Daoy (cell line): ENCODE measurements at regions not wholly inside any gene's neighbourhood (a gene's known extent, or its start where the extent isn't known, plus 50 kb on each side); places are given as distances from the start of the nearest gene placed in this dataset.

Experiments used
- DNase-seq: peaks from one replicate; pipeline ENCODE4 v3.0.0-alpha.2; 2015; ENCODE audit warnings: low read depth

DNA sequence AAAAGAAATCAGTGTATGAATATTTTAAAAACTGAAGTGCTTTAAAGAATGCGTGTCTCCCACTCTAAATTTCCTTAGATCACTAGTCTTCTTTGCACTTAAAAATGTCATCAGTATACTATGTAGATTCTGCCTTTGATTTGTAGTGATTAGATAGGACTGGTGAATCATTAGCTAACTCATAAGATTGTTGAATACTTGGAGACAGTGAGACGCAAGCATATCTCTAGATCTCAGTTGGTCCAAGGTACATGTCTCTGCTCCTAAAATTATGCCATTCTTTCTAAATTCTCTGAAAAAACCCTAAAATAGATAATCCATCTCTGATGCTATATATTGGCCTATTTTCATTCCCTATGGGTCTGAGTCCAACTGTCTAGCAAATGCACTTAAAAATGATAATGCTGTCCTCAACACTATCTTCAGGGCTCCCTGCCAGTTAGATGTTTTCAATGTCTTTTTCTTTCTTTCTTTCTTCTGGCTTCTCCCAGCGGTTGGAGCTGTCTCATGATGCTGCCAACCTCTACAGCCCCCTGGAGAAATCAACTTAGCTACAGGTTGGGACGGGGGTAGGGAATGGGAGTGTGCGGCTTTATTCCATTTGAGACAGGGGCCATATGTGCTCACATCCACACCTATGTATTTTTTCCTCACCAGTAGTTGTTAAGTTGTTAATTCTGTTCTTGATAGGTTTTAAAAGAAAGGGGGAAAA, 301.0 kb downstream of the NDFIP2 start:
- no peak for DNase-seq

DNA sequence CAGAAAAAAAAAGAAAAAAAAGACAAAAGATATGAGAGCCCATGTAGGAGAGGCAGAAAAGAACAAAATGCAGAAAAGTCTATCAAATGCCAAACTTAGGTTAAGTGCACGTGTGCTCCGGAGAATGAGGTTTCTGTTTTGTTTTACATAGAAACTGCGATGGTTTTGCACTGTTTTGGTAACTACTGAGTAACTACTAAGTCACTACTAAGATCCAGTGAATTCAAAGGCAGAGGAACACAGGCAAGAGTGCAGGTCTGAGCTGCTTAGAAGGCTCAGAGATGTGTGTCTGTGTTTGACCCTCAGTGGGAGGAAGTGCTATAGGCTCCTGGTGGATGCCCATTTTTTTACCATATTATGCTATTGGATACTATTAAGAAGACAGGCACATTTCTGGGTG, 299.3 kb downstream of the NDFIP2 start:
- DNase-seq: no peak

- no peak for DNase-seq
Measured at GRCh38 chr13:79779761-79780160, 298.8 kb downstream of the NDFIP2 start.

DNA sequence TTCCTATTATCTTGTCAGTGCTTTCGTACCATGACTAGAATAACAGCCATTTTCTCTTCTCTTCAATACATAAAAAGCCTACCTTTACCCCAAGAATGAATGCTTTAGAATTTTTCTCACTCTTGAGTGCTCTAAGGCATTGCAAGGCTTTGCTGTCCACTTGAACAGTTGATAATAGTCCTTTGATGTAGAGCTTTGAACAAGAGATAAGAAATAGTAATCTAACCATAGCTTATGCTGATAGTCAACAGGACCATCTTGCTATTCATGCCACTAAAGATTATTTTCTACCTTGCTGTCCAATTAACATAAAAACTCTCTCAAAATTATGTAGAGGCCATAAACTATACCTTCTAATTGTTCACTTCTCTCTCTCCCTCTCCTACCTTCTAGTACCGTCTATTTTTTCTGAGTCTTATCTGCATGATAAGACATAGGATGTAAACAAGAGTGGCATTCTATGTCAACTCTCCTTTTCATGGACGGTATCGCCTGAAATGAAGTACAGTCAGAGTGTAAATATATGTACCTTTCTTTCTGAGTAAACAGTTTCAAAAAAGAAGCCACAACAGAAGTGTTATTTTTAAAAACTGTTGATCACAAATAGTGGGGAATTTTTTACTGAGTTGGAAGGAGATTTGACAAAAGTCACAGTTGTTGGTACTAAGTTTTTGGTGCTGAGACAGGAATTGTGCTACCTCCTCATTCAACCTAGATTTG, 297.9 kb downstream of the NDFIP2 start:
- no peak for DNase-seq

DNA sequence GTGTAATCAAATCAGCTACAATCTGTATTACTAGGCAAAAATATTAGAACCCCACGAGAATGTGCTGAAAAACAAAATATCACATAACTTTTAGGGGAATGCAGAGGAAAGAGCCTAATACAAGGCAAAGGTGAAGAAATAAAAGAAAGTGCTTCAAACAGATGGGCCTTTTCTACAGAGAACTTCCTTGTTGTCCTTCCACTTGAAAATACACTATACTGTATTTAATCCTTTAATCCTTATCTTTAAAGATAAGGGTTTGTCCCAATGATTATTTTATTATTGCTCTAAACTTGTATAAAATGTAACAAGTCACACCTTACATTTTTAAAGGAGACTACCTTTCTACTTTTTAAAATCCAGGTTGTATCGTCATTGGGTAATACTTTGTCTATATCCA, 296.5 kb downstream of the NDFIP2 start:
- DNase-seq: no peak

DNA sequence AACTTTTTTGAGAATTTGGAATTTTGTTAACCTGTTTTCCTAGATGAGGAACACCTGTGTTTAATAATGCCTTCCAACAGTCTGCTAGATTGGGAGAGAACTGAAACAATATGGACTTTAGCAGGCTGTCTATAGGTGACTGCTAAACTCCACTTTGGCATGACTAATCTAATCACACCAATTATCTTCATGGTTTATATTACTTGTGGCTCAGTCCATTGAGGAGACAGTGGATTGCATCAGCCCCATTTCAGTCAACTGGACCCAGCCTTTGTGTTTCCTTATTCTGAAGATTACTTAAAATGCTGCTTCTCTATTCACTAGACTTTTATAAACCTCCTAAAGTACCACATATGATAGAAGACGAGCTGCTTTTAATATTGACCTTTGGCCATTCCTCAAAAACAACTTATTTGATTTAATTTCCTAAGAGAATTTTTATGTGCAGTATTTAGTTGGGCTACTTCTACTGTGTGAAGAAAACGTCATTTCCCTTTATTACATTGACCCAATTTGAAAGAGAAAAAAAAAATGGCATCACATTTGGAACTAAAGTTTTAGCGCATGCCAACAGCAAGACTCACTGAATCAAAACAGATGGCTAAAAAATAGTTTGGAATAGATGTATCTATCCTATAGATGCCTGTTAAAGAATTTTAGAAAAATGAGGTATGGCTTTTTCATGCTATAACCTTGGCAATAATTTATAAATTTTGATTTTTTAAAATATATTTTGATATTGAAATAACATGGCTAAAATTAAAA, 295.8 kb downstream of the NDFIP2 start:
- DNase-seq: peak; percentile 58

DNA sequence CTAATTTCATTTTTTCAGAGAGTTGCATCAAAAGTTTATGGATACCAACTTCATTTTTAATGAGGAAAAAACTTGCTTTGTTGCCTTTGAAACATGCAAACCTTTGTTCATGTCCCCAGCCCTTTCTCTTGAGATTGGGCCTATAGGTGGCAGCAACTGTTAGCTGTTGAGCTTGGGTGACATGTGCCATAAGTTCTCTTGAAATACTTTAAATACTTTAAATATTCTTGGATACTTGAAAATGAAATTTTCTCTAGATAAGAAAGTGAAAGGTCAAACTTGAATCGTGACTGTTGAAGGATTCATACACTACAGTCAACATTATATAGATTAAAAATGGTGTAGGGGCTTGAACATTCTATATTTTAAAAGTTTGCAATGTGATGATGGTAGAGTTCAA, 294.9 kb downstream of the NDFIP2 start:
- DNase-seq: peak; percentile 56

DNA sequence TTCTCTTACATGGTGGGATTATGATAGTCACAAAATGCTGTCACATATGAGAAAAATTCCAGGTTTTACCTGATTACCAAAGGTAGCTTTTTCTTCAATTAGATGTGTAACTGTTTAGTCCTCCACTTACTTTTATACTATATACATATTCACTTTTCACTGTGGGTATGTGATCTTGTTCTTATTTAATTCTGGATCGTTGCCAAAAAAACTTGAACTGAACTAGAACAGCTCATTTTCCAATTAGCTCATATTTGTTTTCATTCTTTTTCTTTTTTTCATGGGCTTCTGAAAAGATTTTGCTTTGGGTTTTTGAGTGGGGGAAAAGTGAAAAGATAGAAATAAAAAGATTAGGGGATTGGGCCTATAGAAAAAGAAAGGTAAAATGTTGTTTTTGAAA, 291.9 kb downstream of the NDFIP2 start:
- no peak for DNase-seq

GRCh38 chr13:79771493-79771892, 290.5 kb downstream of the NDFIP2 start:
- DNase-seq: no peak

GRCh38 chr13:79770056-79770455, 289.1 kb downstream of the NDFIP2 start:
- no peak for DNase-seq

DNA sequence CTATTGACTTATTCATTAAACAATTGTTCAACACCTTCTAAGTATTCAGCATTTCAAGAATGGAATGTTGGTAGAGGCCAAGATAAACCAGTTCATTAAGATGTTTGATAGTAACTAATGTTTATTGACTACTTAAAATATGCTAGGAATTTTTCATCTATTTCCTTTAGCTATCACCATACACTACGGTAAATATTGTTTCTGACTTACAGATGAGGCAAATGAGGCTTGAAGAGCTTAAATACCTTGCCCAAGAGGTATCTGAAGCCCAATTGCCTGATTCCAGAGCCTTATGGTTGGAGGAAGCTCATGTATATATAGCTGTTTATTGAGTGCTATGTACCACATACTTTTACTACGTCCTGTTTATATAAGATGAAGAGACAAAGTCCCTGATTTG, 286.2 kb downstream of the NDFIP2 start:
- no peak for DNase-seq

DNA sequence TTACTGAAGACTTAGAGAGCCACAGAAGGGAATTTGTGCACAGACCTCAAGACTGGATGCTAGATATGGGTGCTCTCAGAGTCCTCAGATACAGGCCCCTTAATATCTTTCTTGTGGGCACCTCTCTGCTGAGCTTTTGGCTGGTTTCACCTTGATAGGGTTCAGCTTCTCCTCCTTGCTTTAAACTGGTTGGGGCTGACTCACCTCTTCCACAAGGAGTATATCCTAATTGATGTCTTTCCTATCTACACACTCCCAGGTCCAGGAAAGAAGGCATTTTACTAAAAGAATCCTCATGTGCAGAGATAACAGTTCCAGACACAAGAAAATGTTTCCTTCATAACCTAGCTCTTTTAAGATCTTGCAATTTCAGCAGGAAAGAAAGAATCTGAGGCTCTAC, 284.4 kb downstream of the NDFIP2 start:
- DNase-seq: no peak

GRCh38 chr13:79749984-79750551, 269.1 kb downstream of the NDFIP2 start:
- DNase-seq: peak; percentile 81

GRCh38 chr13:79749566-79749965, 268.6 kb downstream of the NDFIP2 start:
- no peak for DNase-seq

- DNase-seq: no peak
Measured at GRCh38 chr13:79745081-79745480, 264.1 kb downstream of the NDFIP2 start.

GRCh38 chr13:79742923-79743322, 262.0 kb downstream of the NDFIP2 start:
- DNase-seq: no peak

DNA sequence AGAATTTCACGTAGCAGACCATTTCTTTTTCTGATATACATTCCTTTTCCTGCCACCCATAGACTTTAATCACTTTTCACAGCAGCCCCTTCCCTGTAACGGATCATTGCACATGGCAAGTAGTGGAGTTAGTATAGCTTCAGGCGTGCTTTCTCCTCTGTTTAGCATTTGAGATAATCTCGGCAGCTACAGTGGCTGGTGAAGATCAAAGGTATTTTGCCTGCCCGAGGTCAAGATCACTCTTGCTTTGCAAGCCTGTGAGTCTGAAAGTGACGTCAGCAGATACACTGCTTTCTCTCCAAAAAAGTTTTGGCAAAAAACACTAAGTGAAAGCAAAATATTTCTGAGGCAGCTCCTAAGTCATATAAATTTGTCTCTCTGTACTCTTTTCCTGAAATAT, 260.0 kb downstream of the NDFIP2 start:
- no peak for DNase-seq

- no peak for DNase-seq
Measured at GRCh38 chr13:79736356-79736755, 255.4 kb downstream of the NDFIP2 start.

- no peak for DNase-seq
Measured at GRCh38 chr13:79735228-79735627, 254.3 kb downstream of the NDFIP2 start.

- DNase-seq: no peak
Measured at GRCh38 chr13:79727086-79727485, 246.1 kb downstream of the NDFIP2 start.

DNA sequence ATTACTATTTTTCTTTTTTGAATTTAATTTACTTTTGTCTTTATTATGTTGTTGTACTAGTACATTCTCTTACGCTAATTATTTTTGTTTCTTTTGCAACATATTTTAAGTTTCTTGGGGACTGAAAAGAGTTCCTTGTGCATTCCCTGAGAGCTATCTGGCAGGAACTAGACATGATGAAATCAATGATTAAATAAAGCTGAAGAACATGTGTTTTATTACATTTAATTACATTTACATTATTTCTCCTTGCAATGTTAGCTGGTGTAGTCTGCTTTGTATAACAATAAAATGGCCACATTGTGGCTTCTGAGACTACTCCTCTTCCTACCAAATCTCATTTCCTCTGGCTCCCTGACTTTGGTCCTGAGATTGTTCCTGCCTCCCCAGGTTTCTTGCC, 244.9 kb downstream of the NDFIP2 start:
- DNase-seq: no peak

- no peak for DNase-seq
Measured at GRCh38 chr13:79724348-79725103, 243.6 kb downstream of the NDFIP2 start.
